HL-60 (cell line): ENCODE measurements at regions not wholly inside any gene's neighbourhood (a gene's known extent, or its start where the extent isn't known, plus 50 kb on each side); places are given as distances from the start of the nearest gene placed in this dataset.

Experiments
- TF ChIP-seq, protein P1 (sequence below): IDR thresholded peaks from one replicate; pipeline ENCODE4 v1.5.1; 2011; ENCODE audit warnings: low read length, control low read depth, inconsistent platforms; ENCODE audit not compliant: insufficient read depth
- TF ChIP-seq, protein P2 (sequence below): IDR thresholded peaks from 2 replicates; pipeline ENCODE4 v1.6.1; 2012; ENCODE audit warnings: low read depth; ENCODE audit not compliant: insufficient replicate concordance

DNA sequence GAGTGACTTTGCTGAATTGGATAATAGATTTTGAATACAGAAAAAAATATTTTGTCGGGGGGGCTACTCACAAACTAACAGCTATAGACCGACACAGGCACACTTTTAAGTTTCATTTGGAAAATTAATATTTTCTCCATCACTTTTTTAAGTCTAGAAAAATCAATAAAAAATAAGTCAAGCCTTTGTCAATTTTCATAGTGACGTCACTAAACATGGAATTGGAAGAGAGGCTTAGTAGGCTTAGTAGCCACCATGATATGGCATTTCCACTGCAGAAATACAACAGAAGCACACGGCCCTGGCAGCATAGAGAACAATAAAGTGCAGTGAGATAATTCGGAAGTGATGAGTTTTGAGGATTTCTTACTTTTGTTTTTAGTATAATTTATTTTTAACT is 357.2 kb downstream of the RPS24 start:
- TF ChIP-seq, protein P1, sequence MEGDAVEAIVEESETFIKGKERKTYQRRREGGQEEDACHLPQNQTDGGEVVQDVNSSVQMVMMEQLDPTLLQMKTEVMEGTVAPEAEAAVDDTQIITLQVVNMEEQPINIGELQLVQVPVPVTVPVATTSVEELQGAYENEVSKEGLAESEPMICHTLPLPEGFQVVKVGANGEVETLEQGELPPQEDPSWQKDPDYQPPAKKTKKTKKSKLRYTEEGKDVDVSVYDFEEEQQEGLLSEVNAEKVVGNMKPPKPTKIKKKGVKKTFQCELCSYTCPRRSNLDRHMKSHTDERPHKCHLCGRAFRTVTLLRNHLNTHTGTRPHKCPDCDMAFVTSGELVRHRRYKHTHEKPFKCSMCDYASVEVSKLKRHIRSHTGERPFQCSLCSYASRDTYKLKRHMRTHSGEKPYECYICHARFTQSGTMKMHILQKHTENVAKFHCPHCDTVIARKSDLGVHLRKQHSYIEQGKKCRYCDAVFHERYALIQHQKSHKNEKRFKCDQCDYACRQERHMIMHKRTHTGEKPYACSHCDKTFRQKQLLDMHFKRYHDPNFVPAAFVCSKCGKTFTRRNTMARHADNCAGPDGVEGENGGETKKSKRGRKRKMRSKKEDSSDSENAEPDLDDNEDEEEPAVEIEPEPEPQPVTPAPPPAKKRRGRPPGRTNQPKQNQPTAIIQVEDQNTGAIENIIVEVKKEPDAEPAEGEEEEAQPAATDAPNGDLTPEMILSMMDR: no peak
- TF ChIP-seq, protein P2, sequence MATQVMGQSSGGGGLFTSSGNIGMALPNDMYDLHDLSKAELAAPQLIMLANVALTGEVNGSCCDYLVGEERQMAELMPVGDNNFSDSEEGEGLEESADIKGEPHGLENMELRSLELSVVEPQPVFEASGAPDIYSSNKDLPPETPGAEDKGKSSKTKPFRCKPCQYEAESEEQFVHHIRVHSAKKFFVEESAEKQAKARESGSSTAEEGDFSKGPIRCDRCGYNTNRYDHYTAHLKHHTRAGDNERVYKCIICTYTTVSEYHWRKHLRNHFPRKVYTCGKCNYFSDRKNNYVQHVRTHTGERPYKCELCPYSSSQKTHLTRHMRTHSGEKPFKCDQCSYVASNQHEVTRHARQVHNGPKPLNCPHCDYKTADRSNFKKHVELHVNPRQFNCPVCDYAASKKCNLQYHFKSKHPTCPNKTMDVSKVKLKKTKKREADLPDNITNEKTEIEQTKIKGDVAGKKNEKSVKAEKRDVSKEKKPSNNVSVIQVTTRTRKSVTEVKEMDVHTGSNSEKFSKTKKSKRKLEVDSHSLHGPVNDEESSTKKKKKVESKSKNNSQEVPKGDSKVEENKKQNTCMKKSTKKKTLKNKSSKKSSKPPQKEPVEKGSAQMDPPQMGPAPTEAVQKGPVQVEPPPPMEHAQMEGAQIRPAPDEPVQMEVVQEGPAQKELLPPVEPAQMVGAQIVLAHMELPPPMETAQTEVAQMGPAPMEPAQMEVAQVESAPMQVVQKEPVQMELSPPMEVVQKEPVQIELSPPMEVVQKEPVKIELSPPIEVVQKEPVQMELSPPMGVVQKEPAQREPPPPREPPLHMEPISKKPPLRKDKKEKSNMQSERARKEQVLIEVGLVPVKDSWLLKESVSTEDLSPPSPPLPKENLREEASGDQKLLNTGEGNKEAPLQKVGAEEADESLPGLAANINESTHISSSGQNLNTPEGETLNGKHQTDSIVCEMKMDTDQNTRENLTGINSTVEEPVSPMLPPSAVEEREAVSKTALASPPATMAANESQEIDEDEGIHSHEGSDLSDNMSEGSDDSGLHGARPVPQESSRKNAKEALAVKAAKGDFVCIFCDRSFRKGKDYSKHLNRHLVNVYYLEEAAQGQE: no peak
